Adrenal gland (tissue), 5 donors: ENCODE measurements at regions not wholly inside any gene's neighbourhood (a gene's known extent, or its start where the extent isn't known, plus 50 kb on each side); places are given as distances from the start of the nearest gene placed in this dataset.

ENCODE experiments used
- CTCF ChIP-seq, 6 experiments: fragments of 450-650 bp in 4 of 6; fragments of 200-600 bp in 2 of 6; sonication (generic) in 1 of 6; IDR thresholded peaks; 1 replicate in 5 of 6; 2 replicates in 1 of 6; pipeline versions ENCODE4 v1.5.1 to v1.8.0; 2016 to 2021; ENCODE audit warnings: antibody characterized with exemption in 6 of 6, mild to moderate bottlenecking in 2 of 6, moderate library complexity in 1 of 6
- POLR2A ChIP-seq, 2 donors: fragments of 450-650 bp; IDR thresholded peaks; one replicate each; pipeline ENCODE4 v1.6.1; 2017; ENCODE audit warnings: antibody characterized with exemption in 2 of 2, mild to moderate bottlenecking in 2 of 2, moderate library complexity in 1 of 2
- donor health status: DM: no; HTN: no; CAD: no.

- TF ChIP-seq CTCF (IDR thresholded peaks at IDR 0.05) (no peak), POLR2A (IDR thresholded peaks at IDR 0.05) (no peak)
Observed at GRCh38 chr3:20503394-20504082, 317.5 kb upstream of the SGO1 start.
